Type B pancreatic cell (in vitro differentiated cells): ENCODE measurements at regions not wholly inside any gene's neighbourhood (a gene's known extent, or its start where the extent isn't known, plus 50 kb on each side); places are given as distances from the start of the nearest gene placed in this dataset.

ENCODE experiments used
- DNase-seq: peaks from one replicate; pipeline ENCODE4 v3.0.0; 2021; ENCODE audit warnings: mixed read lengths; ENCODE audit not compliant: unreplicated experiment; ENCODE audit errors: extremely low spot score
- H3K27ac Mint-ChIP-seq: 2 replicates; pipeline ENCODE4 v1.8.0; 2021; ENCODE audit warnings: mild to moderate bottlenecking, mixed read lengths
- H3K27me3 Mint-ChIP-seq: 2 replicates; pipeline ENCODE4 v1.8.0; 2021; ENCODE audit warnings: mixed read lengths
- H3K36me3 Mint-ChIP-seq: 2 replicates; pipeline ENCODE4 v1.8.0; 2021; ENCODE audit warnings: mixed read lengths
- H3K4me1 Mint-ChIP-seq: one replicate; pipeline ENCODE4 v1.8.0; 2021; ENCODE audit warnings: mixed read lengths; ENCODE audit not compliant: unreplicated experiment
- H3K4me3 Mint-ChIP-seq: 2 replicates; pipeline ENCODE4 v1.8.0; 2021; ENCODE audit warnings: mild to moderate bottlenecking, mixed read lengths
- H3K9me3 Mint-ChIP-seq: 2 replicates; pipeline ENCODE4 v1.8.0; 2021; ENCODE audit warnings: mixed read lengths
- TF ChIP-seq, protein P1 (sequence below): fragments of 200-600 bp; sonication (generic); conservative IDR thresholded peaks from 2 replicates; pipeline ENCODE4 v1.5.0; 2021; ENCODE audit warnings: antibody characterized with exemption, mild to moderate bottlenecking

DNA sequence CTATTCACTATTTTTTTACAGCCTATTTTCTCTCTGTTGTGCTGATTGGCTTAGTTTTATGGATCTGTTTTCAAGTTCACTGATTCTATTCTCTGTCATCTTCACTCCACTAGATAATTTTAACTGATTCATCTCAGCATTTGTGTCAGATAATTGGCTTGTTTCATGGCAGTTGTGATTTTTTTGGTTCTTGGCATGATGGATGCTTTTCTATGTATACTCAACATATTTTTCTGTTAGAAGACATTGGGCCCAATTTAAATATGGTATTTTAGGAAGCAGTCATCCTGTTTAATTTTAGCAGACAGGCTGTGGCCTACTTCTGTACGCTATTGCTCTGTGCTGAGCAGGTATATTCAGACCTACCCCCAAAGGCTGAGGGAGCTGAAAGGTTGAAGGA is 1865.3 kb upstream of the ACO1 start:
- H3K36me3 Mint-ChIP-seq, result no peaks in the 10 kb centered on the region
- peaks cover 4% of the 10 kb centered on the region for H3K9me3 Mint-ChIP-seq
- H3K27me3 Mint-ChIP-seq, result no peaks in the 10 kb centered on the region
- no peak overlapping the region for H3K4me3 Mint-ChIP-seq
- H3K4me1 Mint-ChIP-seq, result no peaks in the 10 kb centered on the region
- DNase-seq, result no peak
- no peak overlapping the region for H3K27ac Mint-ChIP-seq
- TF ChIP-seq, protein P1, sequence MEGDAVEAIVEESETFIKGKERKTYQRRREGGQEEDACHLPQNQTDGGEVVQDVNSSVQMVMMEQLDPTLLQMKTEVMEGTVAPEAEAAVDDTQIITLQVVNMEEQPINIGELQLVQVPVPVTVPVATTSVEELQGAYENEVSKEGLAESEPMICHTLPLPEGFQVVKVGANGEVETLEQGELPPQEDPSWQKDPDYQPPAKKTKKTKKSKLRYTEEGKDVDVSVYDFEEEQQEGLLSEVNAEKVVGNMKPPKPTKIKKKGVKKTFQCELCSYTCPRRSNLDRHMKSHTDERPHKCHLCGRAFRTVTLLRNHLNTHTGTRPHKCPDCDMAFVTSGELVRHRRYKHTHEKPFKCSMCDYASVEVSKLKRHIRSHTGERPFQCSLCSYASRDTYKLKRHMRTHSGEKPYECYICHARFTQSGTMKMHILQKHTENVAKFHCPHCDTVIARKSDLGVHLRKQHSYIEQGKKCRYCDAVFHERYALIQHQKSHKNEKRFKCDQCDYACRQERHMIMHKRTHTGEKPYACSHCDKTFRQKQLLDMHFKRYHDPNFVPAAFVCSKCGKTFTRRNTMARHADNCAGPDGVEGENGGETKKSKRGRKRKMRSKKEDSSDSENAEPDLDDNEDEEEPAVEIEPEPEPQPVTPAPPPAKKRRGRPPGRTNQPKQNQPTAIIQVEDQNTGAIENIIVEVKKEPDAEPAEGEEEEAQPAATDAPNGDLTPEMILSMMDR, result no peak

GRCh38 chr9:30519756-30520155 is 1864.7 kb upstream of the ACO1 start:
- Mint-ChIP-seq H3K9me3 (peaks cover 4% of the 10 kb centered on the region), H3K4me1 (no peaks in the 10 kb centered on the region), H3K27me3 (no peaks in the 10 kb centered on the region), H3K4me3 (no peak overlapping the region), H3K27ac (no peak overlapping the region), H3K36me3 (no peaks in the 10 kb centered on the region)
- no peak for DNase-seq
- TF ChIP-seq, protein P1, result no peak

GRCh38 chr9:30522061-30522460 is 1862.4 kb upstream of the ACO1 start:
- Mint-ChIP-seq H3K27ac (no peak overlapping the region), H3K27me3 (peaks cover 8% of the 10 kb centered on the region), H3K4me3 (no peak overlapping the region), H3K4me1 (no peaks in the 10 kb centered on the region), H3K36me3 (no peaks in the 10 kb centered on the region), H3K9me3 (no peaks in the 10 kb centered on the region)
- no peak for DNase-seq
- TF ChIP-seq, protein P1, result no peak

GRCh38 chr9:30522486-30522885 is 1862.0 kb upstream of the ACO1 start:
- H3K4me1 Mint-ChIP-seq, result no peaks in the 10 kb centered on the region
- H3K27ac Mint-ChIP-seq, result no peak overlapping the region
- TF ChIP-seq, protein P1, result no peak

DNA sequence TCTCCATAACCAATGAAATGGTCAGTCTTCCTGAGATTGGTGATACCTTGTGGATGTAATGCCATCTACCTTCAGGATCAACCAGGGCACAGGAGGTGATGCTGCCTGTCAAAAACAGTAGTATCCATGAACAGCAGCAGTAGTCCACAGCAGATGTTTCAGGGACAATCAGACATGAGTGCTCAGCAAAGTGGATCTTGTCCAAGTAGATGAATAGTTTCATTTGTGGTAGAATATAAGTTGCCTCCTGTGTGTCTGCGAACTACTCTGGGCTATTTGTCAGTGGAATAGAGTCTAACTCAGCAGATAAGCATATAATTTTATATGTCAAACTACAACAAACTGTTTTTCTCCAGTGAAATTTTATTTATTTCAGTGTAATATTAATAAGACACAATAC is 1860.1 kb upstream of the ACO1 start:
- Mint-ChIP-seq H3K27ac (no peak overlapping the region), H3K9me3 (no peaks in the 10 kb centered on the region), H3K27me3 (peaks cover 10% of the 10 kb centered on the region), H3K4me1 (no peaks in the 10 kb centered on the region), H3K36me3 (no peaks in the 10 kb centered on the region), H3K4me3 (no peak overlapping the region)
- no peak for DNase-seq
- TF ChIP-seq, protein P1, result no peak

More at GRCh38 chr9:30522486-30522885, 1862.0 kb upstream of the ACO1 start:
- peaks cover 10% of the 10 kb centered on the region for H3K27me3 Mint-ChIP-seq
- H3K4me3 Mint-ChIP-seq, result no peak overlapping the region
- no peaks in the 10 kb centered on the region for H3K9me3 Mint-ChIP-seq
- no peak for DNase-seq
- H3K36me3 Mint-ChIP-seq, result no peaks in the 10 kb centered on the region

DNA sequence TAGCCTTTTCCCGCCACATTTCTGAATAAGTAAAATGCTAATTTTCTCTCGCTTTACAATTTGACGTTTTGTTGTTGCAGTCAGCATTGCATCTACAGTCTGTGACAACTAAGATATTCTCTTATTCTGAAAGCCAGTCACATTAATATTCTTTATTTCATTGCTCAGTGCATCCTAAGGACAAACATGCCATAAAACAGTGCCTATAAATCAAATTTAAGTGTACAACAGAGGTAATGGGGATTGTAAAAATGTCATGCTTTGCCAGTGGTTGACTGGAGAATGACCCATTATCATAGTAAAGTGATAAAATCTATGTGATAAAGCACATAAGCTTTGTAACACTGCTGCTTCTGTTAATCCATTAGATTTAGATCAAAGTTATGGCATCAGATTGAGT is 1850.0 kb upstream of the ACO1 start:
- Mint-ChIP-seq H3K4me3 (no peak overlapping the region), H3K9me3 (peaks cover 4% of the 10 kb centered on the region), H3K27me3 (no peaks in the 10 kb centered on the region), H3K27ac (no peak overlapping the region), H3K36me3 (no peaks in the 10 kb centered on the region), H3K4me1 (no peaks in the 10 kb centered on the region)
- TF ChIP-seq, protein P1, result no peak
- no peak for DNase-seq
